Neural progenitor cell (in vitro differentiated cells): ENCODE measurements at regions not wholly inside any gene's neighbourhood (a gene's known extent, or its start where the extent isn't known, plus 50 kb on each side); places are given as distances from the start of the nearest gene placed in this dataset.

ENCODE experiments used
- EZH2 ChIP-seq: fragments of 200-600 bp; sonication (generic); IDR thresholded peaks from 2 replicates; pipeline ENCODE4 v1.6.1; 2017; ENCODE audit warnings: antibody characterized with exemption, mild to moderate bottlenecking, moderate library complexity
- TF ChIP-seq, protein P1 (sequence below): fragments of 200-600 bp; sonication (generic); IDR thresholded peaks from 2 replicates; pipeline ENCODE4 v1.5.1; 2017; ENCODE audit warnings: antibody characterized with exemption, mild to moderate bottlenecking

DNA sequence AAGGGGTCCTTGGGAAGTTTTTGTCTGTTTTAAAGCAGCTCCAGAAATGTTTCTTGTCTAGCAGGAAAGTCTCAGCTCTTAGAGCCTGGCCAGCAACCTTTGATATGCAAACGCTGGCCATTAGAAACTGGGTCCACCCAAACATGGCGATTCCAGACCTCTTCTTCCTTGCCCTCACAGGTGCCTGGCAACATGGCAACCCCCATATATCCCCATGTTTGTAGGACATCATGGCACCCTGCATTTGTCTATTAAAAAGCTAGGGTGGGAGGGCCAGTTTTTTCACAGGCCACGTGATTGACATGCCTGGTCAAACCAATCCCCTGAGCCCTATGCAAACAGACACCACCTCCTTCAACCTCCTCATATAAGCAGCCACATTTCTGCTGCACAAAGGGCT is 848.7 kb upstream of the FOXG1 start:
- TF ChIP-seq EZH2 = no peak
- TF ChIP-seq, protein P1, sequence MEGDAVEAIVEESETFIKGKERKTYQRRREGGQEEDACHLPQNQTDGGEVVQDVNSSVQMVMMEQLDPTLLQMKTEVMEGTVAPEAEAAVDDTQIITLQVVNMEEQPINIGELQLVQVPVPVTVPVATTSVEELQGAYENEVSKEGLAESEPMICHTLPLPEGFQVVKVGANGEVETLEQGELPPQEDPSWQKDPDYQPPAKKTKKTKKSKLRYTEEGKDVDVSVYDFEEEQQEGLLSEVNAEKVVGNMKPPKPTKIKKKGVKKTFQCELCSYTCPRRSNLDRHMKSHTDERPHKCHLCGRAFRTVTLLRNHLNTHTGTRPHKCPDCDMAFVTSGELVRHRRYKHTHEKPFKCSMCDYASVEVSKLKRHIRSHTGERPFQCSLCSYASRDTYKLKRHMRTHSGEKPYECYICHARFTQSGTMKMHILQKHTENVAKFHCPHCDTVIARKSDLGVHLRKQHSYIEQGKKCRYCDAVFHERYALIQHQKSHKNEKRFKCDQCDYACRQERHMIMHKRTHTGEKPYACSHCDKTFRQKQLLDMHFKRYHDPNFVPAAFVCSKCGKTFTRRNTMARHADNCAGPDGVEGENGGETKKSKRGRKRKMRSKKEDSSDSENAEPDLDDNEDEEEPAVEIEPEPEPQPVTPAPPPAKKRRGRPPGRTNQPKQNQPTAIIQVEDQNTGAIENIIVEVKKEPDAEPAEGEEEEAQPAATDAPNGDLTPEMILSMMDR = no peak
